ENCODE measurements at regions not wholly inside any gene's neighbourhood (a gene's known extent, or its start where the extent isn't known, plus 50 kb on each side); places are given as distances from the start of the nearest gene placed in this dataset.

DNA sequence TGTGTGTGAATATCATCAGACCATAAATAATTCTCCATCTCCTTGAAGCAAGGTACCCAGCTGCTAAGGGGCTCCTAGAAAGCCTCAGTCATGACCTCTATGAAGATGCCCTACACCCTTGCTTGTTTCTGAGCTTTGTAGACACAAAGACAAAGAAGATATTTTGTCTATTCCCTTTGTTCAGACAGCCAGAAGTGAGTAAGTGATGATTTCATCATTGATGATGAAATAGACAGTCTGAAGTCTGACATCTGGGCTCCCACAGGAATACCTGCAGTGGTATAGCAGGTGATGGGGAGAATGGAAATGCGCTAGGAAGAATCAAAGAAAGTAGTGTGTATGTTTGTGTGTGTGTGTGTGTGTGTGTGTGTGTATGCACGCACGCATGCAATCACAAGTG is 82.2 kb upstream of the DPT start:
- TF ChIP-seq, protein P1, sequence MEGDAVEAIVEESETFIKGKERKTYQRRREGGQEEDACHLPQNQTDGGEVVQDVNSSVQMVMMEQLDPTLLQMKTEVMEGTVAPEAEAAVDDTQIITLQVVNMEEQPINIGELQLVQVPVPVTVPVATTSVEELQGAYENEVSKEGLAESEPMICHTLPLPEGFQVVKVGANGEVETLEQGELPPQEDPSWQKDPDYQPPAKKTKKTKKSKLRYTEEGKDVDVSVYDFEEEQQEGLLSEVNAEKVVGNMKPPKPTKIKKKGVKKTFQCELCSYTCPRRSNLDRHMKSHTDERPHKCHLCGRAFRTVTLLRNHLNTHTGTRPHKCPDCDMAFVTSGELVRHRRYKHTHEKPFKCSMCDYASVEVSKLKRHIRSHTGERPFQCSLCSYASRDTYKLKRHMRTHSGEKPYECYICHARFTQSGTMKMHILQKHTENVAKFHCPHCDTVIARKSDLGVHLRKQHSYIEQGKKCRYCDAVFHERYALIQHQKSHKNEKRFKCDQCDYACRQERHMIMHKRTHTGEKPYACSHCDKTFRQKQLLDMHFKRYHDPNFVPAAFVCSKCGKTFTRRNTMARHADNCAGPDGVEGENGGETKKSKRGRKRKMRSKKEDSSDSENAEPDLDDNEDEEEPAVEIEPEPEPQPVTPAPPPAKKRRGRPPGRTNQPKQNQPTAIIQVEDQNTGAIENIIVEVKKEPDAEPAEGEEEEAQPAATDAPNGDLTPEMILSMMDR (IDR thresholded peaks at IDR 0.05; ENCODE audit: low read depth, low read length), result no peak

DNA sequence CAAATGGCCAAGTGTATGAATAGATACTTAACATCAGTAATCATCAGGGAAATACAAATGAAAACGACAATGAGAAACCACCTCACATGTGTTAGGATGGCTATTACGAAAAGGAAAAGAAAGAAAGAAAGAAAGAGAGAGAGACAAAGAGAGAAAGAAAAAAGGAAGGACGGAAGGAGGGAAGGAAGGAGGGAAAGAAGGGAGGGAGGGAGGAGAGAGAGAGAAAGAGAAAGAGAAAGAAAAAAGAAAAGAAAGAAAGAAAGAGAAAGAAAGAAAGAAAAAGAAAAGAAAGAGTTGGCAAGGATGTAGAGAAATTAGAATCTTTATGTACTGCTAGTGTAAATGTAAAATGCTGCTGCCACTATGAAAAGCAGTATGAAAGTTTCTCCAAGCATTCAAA is 90.7 kb upstream of the DPT start:
- DNase-seq (ENCODE audit: extremely low read depth, low read depth), result no peak
- TF ChIP-seq, protein P1 (IDR thresholded peaks at IDR 0.05; ENCODE audit: low read depth, low read length), result no peak

More for the DNA sequence above, 82.2 kb upstream of the DPT start:
- DNase-seq (ENCODE audit: extremely low read depth, low read depth), result no peak

DNA sequence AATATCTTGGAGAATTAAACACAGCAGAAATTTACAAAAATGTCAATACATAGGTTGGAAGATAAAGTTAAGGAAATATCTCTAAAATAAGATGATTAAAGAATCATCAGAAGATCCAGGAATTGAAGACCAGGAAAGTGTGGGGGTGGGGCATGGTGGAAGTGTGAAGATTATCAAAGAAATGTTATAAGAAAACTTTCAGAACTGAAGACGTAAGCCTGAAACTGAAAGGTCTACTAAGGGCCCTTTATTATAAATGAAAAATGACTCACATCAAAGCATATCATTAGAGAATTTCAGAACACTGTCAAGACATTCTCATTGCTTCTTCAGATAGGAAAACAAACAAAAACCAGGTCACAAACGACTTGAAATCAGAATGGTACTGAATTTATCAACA is 92.4 kb upstream of the DPT start:
- TF ChIP-seq, protein P1 (IDR thresholded peaks at IDR 0.05; ENCODE audit: low read depth, low read length), result no peak
- DNase-seq (ENCODE audit: extremely low read depth, low read depth), result no peak

DNA sequence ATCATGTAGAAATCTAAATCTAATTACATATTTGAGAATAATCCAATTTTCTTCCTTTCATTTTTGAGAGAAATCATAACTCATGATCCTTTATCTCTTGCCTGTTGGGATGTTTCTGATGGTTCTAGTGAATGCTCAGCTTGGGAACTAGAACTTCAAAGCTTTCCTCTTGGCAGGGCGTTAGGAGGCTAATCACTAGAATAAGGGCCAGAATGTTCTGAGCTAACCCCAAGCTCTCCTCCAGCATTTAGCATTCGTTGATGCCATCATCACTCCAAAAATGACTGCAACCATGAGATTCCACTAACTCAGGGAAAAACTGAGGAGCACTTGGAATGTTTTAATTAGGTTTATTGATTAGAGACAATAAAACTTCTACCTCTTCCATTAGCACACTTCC is 93.9 kb upstream of the DPT start:
- TF ChIP-seq, protein P1 (IDR thresholded peaks at IDR 0.05; ENCODE audit: low read depth, low read length), result no peak
- DNase-seq (ENCODE audit: extremely low read depth, low read depth), result no peak

DNA sequence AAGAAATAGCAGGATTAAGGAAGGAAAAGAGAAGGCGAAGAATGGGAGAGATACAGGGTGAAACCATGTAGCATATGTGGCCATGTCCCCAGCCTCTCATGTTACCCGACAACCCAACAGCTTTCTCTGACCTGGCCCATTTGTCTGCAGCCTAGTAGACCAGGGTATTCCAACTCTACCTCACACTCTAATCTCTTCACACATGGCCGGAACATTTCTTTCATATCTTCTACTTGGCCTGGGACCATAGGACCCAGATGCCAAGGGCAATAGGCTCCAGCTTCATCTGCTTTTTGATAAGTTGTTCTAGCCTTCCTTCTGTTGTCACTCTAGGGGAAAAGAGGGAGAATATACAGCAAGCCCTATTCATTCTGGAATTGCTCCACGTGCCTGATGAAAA is 95.0 kb upstream of the DPT start:
- no peak for DNase-seq (ENCODE audit: extremely low read depth, low read depth)
- TF ChIP-seq, protein P1 (IDR thresholded peaks at IDR 0.05; ENCODE audit: low read depth, low read length), result no peak

DNA sequence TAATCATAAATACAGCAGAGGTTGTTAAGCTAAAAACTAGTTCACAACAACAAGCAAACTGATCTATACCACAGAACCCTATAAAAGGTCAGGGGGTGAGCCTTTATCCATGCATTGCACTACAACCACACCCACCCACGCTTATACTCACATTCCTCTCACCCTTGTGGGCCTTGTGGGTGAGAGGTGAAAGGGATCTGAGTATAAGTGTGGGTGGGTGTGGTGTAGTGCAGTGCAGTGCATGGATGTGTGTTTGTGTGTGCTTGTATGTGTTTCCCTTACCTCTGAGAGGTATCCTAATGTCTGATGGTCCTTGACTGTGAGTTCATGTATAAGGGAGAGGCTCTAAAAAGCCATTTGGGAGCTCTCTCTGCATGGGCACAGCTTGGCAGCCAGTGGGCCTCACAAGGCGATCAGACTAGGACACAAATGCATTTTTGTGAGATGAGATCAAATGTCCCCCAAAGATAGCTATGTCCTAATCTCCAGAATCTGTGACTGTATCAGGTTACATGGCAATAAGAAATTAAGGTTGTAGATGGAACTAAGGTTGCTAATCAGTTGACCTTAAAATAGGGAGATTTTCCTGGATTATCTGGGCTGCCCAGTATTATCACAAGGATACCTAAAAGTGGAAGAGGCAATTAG is 95.5 kb upstream of the DPT start:
- DNase-seq (ENCODE audit: extremely low read depth, low read depth), result no peak
- TF ChIP-seq, protein P1 (IDR thresholded peaks at IDR 0.05; ENCODE audit: low read depth, low read length), result no peak

DNA sequence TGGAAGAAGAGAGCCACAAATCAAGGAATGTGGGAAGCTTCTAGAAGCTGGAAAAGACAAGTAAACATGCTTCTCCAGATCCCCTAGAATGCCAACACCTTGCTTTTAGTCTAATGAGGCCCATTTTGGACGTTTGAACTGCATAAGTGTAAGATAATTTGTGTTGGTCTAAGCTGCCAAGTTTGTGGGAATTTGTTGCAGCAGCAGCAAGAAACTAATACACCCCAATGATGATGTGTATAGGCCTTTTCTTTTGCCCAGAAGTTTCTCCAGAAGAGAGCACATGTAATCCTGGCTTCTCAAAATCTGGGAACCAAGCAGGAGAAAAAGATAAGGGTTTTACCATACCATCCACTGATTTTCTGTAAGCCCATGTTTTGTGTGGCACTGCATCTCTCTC is 96.1 kb upstream of the DPT start:
- TF ChIP-seq, protein P1 (IDR thresholded peaks at IDR 0.05; ENCODE audit: low read depth, low read length), result no peak
- DNase-seq (ENCODE audit: extremely low read depth, low read depth), result no peak

Data from AG09319 (cell line).